HG02678 (cell line): ENCODE measurements at regions not wholly inside any gene's neighbourhood (a gene's known extent, or its start where the extent isn't known, plus 50 kb on each side); places are given as distances from the start of the nearest gene placed in this dataset.
"Not testable (repeated sequence)": the region's sequence is repeated elsewhere in the genome, so short reads cannot be mapped to it uniquely, and the experiment has no call there.

Experiments
- ATAC-seq: cut with Tn5 transposase; IDR thresholded peaks from one replicate; pipeline ENCODE4 v1.9.1; 2021; ENCODE audit warnings: mild to moderate bottlenecking, moderate library complexity; ENCODE audit not compliant: unreplicated experiment

- ATAC-seq = no peak
Measured at GRCh38 chr6:94902974-94903628, 674.2 kb upstream of the MANEA start.

- ATAC-seq = no peak
Measured at GRCh38 chr6:94899191-94899590, 678.1 kb upstream of the MANEA start.

DNA sequence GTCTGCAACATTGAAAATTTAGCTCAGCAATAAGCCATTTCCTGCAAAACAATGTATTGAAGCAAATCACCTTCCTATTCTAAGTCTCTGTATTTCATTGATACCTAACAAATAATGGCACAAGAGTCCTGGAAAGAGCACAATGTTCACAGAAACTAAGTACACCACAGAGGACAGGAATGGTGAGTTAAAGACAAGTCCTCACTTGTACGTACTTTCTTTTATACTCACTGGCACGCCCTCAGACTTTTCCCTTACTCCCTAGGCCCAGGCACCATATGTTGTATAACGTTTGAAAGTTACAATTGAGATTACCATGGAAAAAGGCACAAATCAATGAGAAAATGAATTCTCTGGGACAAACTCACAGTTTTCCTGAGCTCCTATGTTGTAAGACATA, 683.0 kb upstream of the MANEA start:
- no peak for ATAC-seq

DNA sequence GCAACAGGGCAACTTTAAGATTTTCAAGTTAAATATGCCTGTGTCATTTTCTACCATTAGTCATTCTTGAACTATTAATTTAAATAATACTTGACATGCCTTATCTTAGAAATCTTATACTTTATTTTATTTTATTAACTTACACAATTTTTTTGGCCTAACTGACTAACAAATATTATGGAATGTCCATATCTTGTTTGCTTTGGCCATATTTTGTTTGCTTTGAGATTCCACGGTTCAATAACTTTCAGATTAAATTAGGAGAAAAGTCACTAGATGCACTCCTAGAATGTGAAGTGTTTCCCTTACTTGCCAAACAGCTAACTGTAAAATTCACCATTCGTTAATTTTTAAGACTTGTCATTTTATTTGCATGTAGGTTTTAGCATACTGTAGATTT, 684.0 kb upstream of the MANEA start:
- no peak for ATAC-seq

- ATAC-seq = not testable (repeated sequence)
Measured at GRCh38 chr6:94873819-94874218, 703.5 kb upstream of the MANEA start.

GRCh38 chr6:94862112-94862511, 715.2 kb upstream of the MANEA start:
- no peak for ATAC-seq

GRCh38 chr6:94859924-94860323, 717.4 kb upstream of the MANEA start:
- ATAC-seq = no peak

GRCh38 chr6:94856999-94857398, 720.3 kb upstream of the MANEA start:
- not testable (repeated sequence) for ATAC-seq

- ATAC-seq = not testable (repeated sequence)
Measured at GRCh38 chr6:94851329-94851728, 726.0 kb upstream of the MANEA start.

GRCh38 chr6:94845742-94846141, 731.6 kb upstream of the MANEA start:
- no peak for ATAC-seq

GRCh38 chr6:94835264-94835663, 742.1 kb upstream of the MANEA start:
- no peak for ATAC-seq

- ATAC-seq = no peak
Measured at GRCh38 chr6:94813806-94814205, 763.5 kb upstream of the MANEA start.

- ATAC-seq = no peak
Measured at GRCh38 chr6:94801344-94801743, 776.0 kb upstream of the MANEA start.

DNA sequence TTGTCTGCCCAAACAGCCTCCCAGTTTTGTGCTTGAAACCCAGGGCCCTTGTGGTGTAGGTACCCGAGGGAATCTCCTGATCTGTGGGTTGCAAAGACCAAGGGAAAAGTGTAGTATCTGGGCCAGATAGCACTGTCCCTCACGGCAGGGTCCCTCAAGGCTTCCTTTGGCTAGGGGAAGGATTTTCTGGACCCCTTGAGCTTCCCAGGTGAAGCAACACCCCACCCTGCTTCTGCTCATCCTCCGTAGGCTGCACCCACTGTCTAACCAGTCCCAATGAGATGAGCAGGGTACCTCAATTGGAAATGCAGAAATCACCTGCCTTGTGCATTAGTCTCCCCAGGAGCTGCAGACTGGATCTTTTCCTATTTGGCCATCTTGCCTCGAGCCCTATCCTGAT, 791.8 kb upstream of the MANEA start:
- ATAC-seq = no peak

GRCh38 chr6:94785081-94785480, 792.3 kb upstream of the MANEA start:
- not testable (repeated sequence) for ATAC-seq

- no peak for ATAC-seq
Measured at GRCh38 chr6:94769197-94769596, 808.1 kb upstream of the MANEA start.

DNA sequence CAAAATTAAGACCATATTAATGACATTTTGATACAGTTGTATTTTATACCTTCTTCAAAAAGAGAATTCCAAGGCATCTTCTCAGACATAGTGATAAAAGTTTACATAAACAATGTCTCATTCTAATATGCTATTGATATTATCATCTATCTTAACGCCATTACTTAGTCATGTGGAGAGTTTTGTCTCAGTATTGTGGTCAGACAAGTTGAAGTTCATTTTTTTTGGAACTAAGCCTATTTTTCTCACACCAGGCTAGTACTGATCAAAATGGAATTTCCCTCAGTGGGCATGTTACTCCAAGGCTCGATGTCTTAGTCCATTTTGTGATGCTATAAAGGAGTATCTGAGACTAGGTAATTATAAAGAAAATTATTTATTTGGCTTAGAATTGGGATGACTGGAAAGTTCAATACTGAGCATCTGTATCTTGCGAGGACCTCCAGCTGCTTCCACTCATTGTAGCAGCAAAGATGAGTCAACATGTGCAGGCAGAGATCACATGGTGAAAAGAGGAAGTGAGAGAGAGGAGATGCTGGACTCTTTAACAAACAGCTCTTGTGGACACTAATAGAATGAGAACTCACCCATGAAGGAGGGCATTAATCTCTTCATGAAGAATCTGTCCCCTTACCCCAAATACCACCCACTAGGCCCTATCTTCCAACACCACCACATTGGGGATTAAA, 825.5 kb upstream of the MANEA start:
- peak; percentile 89 for ATAC-seq

GRCh38 chr6:94736236-94736635, 841.1 kb upstream of the MANEA start:
- ATAC-seq = no peak

GRCh38 chr6:94735270-94735669, 842.1 kb upstream of the MANEA start:
- no peak for ATAC-seq

GRCh38 chr6:94734751-94735150, 842.6 kb upstream of the MANEA start:
- ATAC-seq = no peak

DNA sequence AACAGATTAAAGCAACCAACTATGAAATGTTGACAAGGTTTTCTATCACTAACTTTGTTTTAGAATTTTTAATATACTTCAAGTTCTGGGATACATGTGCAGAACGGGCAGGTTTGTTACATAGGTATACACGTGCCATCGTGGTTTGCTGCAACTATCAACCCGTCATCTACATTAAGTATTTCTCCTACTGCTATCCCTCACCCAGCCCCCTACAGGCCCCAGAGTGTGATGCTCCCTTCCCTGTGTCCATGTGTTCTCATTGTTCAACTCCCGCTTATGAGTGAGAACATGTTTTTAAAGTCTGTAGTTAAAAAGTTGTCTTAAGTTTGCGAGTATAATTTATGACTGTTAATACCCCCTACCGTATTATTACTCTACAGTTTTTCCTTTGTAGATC, 844.3 kb upstream of the MANEA start:
- ATAC-seq = no peak

- ATAC-seq = no peak
Measured at GRCh38 chr6:94727710-94728109, 849.6 kb upstream of the MANEA start.

DNA sequence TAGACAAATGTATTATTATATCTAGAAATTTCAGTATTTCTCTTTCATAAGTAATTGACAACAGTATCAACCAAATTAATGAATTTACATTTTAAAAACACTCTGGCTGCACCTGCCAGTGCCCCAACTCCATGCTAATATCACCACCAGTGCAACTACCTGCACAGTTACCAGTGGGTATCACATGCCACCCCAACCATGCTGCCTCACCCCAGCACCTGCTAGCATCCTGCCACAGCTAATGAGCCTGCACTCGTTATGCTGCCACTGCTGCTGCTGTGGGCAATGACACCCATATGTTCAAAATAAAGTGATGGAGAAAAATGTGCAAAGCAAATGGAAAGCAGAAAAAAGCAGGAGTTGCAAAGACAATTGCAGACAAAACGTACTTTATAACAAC, 855.9 kb upstream of the MANEA start:
- no peak for ATAC-seq
